IMR-90 (cell line): ENCODE measurements at regions not wholly inside any gene's neighbourhood (a gene's known extent, or its start where the extent isn't known, plus 50 kb on each side); places are given as distances from the start of the nearest gene placed in this dataset.

Source experiments
- ATAC-seq: fragments of 200-7000 bp; cut with Tn5 transposase; 2 replicates; pipeline ENCODE4 v1.9.1; 2020; ENCODE audit warnings: low read depth, mild to moderate bottlenecking, moderate library complexity
- BruUV-seq: library from RNA; stranded (reverse); fragments of 400-500 nt; replicated peaks from 2 replicates; lab custom pipeline; 2021; lab: Mats Ljungman, UMichigan
- CTCF ChIA-PET: fragments of 300-600 bp; formaldehyde crosslinking; extraction: SDS; loops from one replicate; lab custom pipeline; 2021; ENCODE audit warnings: antibody characterized with exemption; lab: Yijun Ruan, JAX
- POLR2A ChIA-PET: fragments of 300-600 bp; sonication (Branson Sonifier 250); formaldehyde crosslinking; loops from one replicate; lab custom pipeline; 2022; ENCODE audit warnings: antibody characterized with exemption; ENCODE audit not compliant: unreplicated experiment; lab: Charles Lee
- DNase-seq: peaks from one replicate; pipeline ENCODE4 v3.0.0; 2013
- H2AFZ ChIP-seq: replicated peaks from 2 replicates; pipeline ENCODE3; 2013; ENCODE audit warnings: low read length, mild to moderate bottlenecking; ENCODE audit not compliant: poor library complexity
- H2AK5ac ChIP-seq: 2 replicates; pipeline ENCODE4 v1.6.1; 2013; ENCODE audit warnings: low read depth, low read length, inconsistent platforms
- H2AK9ac ChIP-seq: replicated peaks from 2 replicates; pipeline ENCODE3; 2013; ENCODE audit warnings: mild to moderate bottlenecking, low read depth, low read length, moderate library complexity; ENCODE audit not compliant: poor library complexity
- H2BK120ac ChIP-seq: 2 replicates; pipeline ENCODE4 v1.6.1; 2013; ENCODE audit warnings: low read depth, low read length, inconsistent platforms
- H2BK15ac ChIP-seq: 3 replicates; pipeline ENCODE4 v1.6.1; 2013; ENCODE audit warnings: low read depth, low read length, inconsistent platforms
- H2BK20ac ChIP-seq: 2 replicates; pipeline ENCODE4 v1.6.1; 2013; ENCODE audit warnings: low read depth, mild to moderate bottlenecking, inconsistent platforms, low read length, moderate library complexity
- H2BK5ac ChIP-seq: 2 replicates; pipeline ENCODE4 v1.6.1; 2013; ENCODE audit warnings: mild to moderate bottlenecking, low read depth, low read length, inconsistent platforms; ENCODE audit not compliant: poor library complexity, severe bottlenecking
- H3K14ac ChIP-seq: replicated peaks from 2 replicates; pipeline ENCODE4 v1.6.1; 2013; ENCODE audit warnings: low read depth, low read length, inconsistent platforms
- H3K18ac ChIP-seq: 2 replicates; pipeline ENCODE4 v1.6.1; 2013; ENCODE audit warnings: low read depth, low read length, control low read depth
- H3K23ac ChIP-seq: 2 replicates; pipeline ENCODE4 v1.6.1; 2013; ENCODE audit warnings: low read depth, low read length, inconsistent platforms
- H3K27ac ChIP-seq: 2 replicates; pipeline ENCODE4 v1.5.1; 2013; ENCODE audit warnings: mild to moderate bottlenecking, control low read depth, low read length; ENCODE audit not compliant: insufficient read depth
- H3K27me3 ChIP-seq: 2 replicates; pipeline ENCODE4 v1.6.1; 2013; ENCODE audit warnings: low read length; ENCODE audit not compliant: control insufficient read depth, insufficient read depth
- H3K36me3 ChIP-seq: 2 replicates; pipeline ENCODE4 v1.6.1; 2013; ENCODE audit warnings: low read length, mixed read lengths; ENCODE audit not compliant: control insufficient read depth, insufficient read depth
- H3K4ac ChIP-seq: 2 replicates; pipeline ENCODE4 v1.6.1; 2013; ENCODE audit warnings: low read depth, low read length, inconsistent platforms
- H3K4me1 ChIP-seq: 2 replicates; pipeline ENCODE4 v1.6.1; 2013; ENCODE audit warnings: low read length, mixed read lengths; ENCODE audit not compliant: control insufficient read depth, insufficient read depth
- H3K4me2 ChIP-seq: 2 replicates; pipeline ENCODE4 v1.6.1; 2013; ENCODE audit warnings: low read depth, mild to moderate bottlenecking, control low read depth, low read length, moderate library complexity
- H3K4me3 ChIP-seq: 2 replicates; pipeline ENCODE4 v1.5.1; 2013; ENCODE audit warnings: low read depth, mild to moderate bottlenecking, control low read depth, low read length, moderate library complexity; ENCODE audit not compliant: insufficient read depth
- H3K56ac ChIP-seq: 2 replicates; pipeline ENCODE4 v1.6.1; 2013; ENCODE audit warnings: low read length, inconsistent platforms; ENCODE audit not compliant: insufficient read depth; ENCODE audit errors: extremely low read depth
- H3K79me1 ChIP-seq, 2 experiments: 2 replicates each; pipeline ENCODE4 v1.6.1; 2013; ENCODE audit warnings: low read length in 2 of 2, inconsistent platforms in 1 of 2, low read depth in 1 of 2
- H3K9ac ChIP-seq: 2 replicates; pipeline ENCODE4 v1.6.1; 2013; ENCODE audit warnings: low read depth, low read length, control low read depth
- H3K9me1 ChIP-seq: 2 replicates; pipeline ENCODE4 v1.6.1; 2013; ENCODE audit warnings: low read length, inconsistent platforms; ENCODE audit not compliant: insufficient read depth
- H3K9me3 ChIP-seq: 2 replicates; pipeline ENCODE4 v1.6.1; 2013; ENCODE audit warnings: low read length; ENCODE audit not compliant: control insufficient read depth, insufficient read depth
- H4K20me1 ChIP-seq: 2 replicates; pipeline ENCODE4 v1.6.1; 2013; ENCODE audit warnings: low read length, inconsistent platforms; ENCODE audit not compliant: insufficient read depth
- H4K5ac ChIP-seq: 2 replicates; pipeline ENCODE4 v1.6.1; 2013; ENCODE audit warnings: mild to moderate bottlenecking, low read depth, low read length, control low read depth
- H4K8ac ChIP-seq, 2 experiments: 2 replicates each; pipeline ENCODE4 v1.6.1; 2013; ENCODE audit warnings: low read depth in 2 of 2, low read length in 2 of 2, control low read depth in 1 of 2, inconsistent platforms in 1 of 2
- H4K91ac ChIP-seq: 2 replicates; pipeline ENCODE4 v1.6.1; 2013; ENCODE audit warnings: low read depth, low read length, inconsistent platforms; ENCODE audit not compliant: insufficient read depth
- BHLHE40 ChIP-seq: fragments of 150-350 bp; IDR thresholded peaks from 2 replicates; pipeline ENCODE4 v1.6.1; 2016; ENCODE audit warnings: mild to moderate bottlenecking, low read depth, low read length
- CEBPB ChIP-seq: IDR thresholded peaks from 2 replicates; pipeline ENCODE4 v1.6.1; 2012; ENCODE audit warnings: low read depth, low read length, improper control_type of control experiment
- CHD1 ChIP-seq: IDR thresholded peaks from 2 replicates; pipeline ENCODE4 v1.6.1; 2012; ENCODE audit warnings: low read depth, low read length, improper control_type of control experiment
- CTCF ChIP-seq: conservative IDR thresholded peaks from 2 replicates; pipeline ENCODE4 v1.5.1; 2012; ENCODE audit warnings: mild to moderate bottlenecking, low read depth, low read length, improper control_type of control experiment
- MAFK ChIP-seq: IDR thresholded peaks from 2 replicates; pipeline ENCODE4 v1.6.1; 2012; ENCODE audit warnings: low read depth, low read length, improper control_type of control experiment
- MAZ ChIP-seq: IDR thresholded peaks from 2 replicates; pipeline ENCODE4 v1.6.1; 2012; ENCODE audit warnings: low read depth, mild to moderate bottlenecking, low read length, improper control_type of control experiment, moderate library complexity, borderline replicate concordance
- RCOR1 ChIP-seq: IDR thresholded peaks from 2 replicates; pipeline ENCODE4 v1.6.1; 2012; ENCODE audit warnings: mild to moderate bottlenecking, low read length, improper control_type of control experiment; ENCODE audit not compliant: insufficient replicate concordance
- SMC3 ChIP-seq: fragments of 150-350 bp; IDR thresholded peaks from 2 replicates; pipeline ENCODE4 v1.6.1; 2016; ENCODE audit warnings: low read depth, mild to moderate bottlenecking, antibody characterized with exemption, low read length, moderate library complexity
- USF2 ChIP-seq: fragments of 150-350 bp; IDR thresholded peaks from 2 replicates; pipeline ENCODE4 v1.6.1; 2017; ENCODE audit warnings: mild to moderate bottlenecking, antibody characterized with exemption, low read length, low read depth
- WGBS, 2 experiments: methylation state at CpG; one replicate each; pipeline versions ENCODE4 v1.1.5 to v1.1.7; 2013; ENCODE audit warnings: missing lambda C conversion rate in 2 of 2; ENCODE audit not compliant: insufficient read length in 1 of 2; ENCODE audit errors: extremely low coverage in 2 of 2; 5-methylcytosine and 5-hydroxymethylcytosine counted together
- dilution Hi-C: fragments of 300-500 bp; cut with HindIII; formaldehyde crosslinking; loops from one replicate; pipeline ENCODE4 v1.14.3; 2018; ENCODE audit warnings: low sequenced_read_pairs; ENCODE audit not compliant: unreplicated experiment
- in situ Hi-C: fragments of 300-500 bp; cut with MboI; formaldehyde crosslinking; loops from 3 replicates; pipeline ENCODE4 v1.14.3; 2019; ENCODE audit warnings: low sequenced_read_pairs, inconsistent platforms, mixed read lengths
- intact Hi-C: fragments of 100-400 bp; cut with micrococcal nuclease; formaldehyde crosslinking; loops from 2 replicates; pipeline ENCODE4 v1.10.0; 2022

GRCh38 chr14:105851716-105852377 is 325.5 kb downstream of the TMEM121 start:
- H4K5ac ChIP-seq = no peak overlapping the region
- intact Hi-C loops (no loop called here), in situ Hi-C loops (no loop called here), dilution Hi-C loops (no loop called here)
- H3K27me3 ChIP-seq = no peaks in the 10 kb centered on the region
- H3K18ac ChIP-seq = no peak overlapping the region
- H2BK20ac ChIP-seq = no peak overlapping the region
- no peaks in the 10 kb centered on the region for H3K4me1 ChIP-seq
- no peak overlapping the region for H3K4me3 ChIP-seq
- ChIA-PET CTCF (no interaction called here), POLR2A (no interaction called here)
- no peak overlapping the region for H2AK9ac ChIP-seq
- H3K27ac ChIP-seq = no peak overlapping the region
- H2BK15ac ChIP-seq = no peak overlapping the region
- no peaks in the 10 kb centered on the region for H3K36me3 ChIP-seq
- no peak for TF ChIP-seq CTCF
- no peak for TF ChIP-seq MAZ
- TF ChIP-seq USF2 = no peak
- no peak for TF ChIP-seq BHLHE40
- TF ChIP-seq CHD1 = no peak
- TF ChIP-seq SMC3 = no peak
- no peak for TF ChIP-seq MAFK
- TF ChIP-seq CEBPB = no peak
- no peak for TF ChIP-seq RCOR1
- no peak overlapping the region for H2BK5ac ChIP-seq
- H3K4me2 ChIP-seq = no peak overlapping the region
- H3K79me1 ChIP-seq = no peaks in the 10 kb centered on the region
- H3K9me3 ChIP-seq = peaks cover 65% of the 10 kb centered on the region
- H3K9me1 ChIP-seq = no peaks in the 10 kb centered on the region
- no peak overlapping the region for H2BK120ac ChIP-seq
- WGBS, 2 experiments = 50% methylated on average over 3 of the region's 26 CpGs; no CpG with 5 or more reads in 1 of the 2 experiments
- H2AK5ac ChIP-seq = no peak overlapping the region
- H4K8ac ChIP-seq = no peak overlapping the region
- no peak overlapping the region for H4K91ac ChIP-seq
- H3K4ac ChIP-seq = no peak overlapping the region
- no peaks in the 10 kb centered on the region for H4K20me1 ChIP-seq
- H3K14ac ChIP-seq = no peak overlapping the region
- ATAC-seq (no peak), DNase-seq (no peak)
- no TSS peak for BruUV-seq
- no peak overlapping the region for H2AFZ ChIP-seq
- no peak overlapping the region for H3K56ac ChIP-seq
- H3K23ac ChIP-seq = no peak overlapping the region
- H3K9ac ChIP-seq = no peak overlapping the region
